GM18868 (cell line): ENCODE measurements at regions not wholly inside any gene's neighbourhood (a gene's known extent, or its start where the extent isn't known, plus 50 kb on each side); places are given as distances from the start of the nearest gene placed in this dataset.

Source experiments
- ATAC-seq: cut with Tn5 transposase; IDR thresholded peaks from one replicate; pipeline ENCODE4 v1.9.1; 2021; ENCODE audit warnings: mild to moderate bottlenecking, moderate library complexity; ENCODE audit not compliant: unreplicated experiment

GRCh38 chr7:156487811-156488533 is 152.6 kb upstream of the RNF32 start:
- ATAC-seq, result no peak

DNA sequence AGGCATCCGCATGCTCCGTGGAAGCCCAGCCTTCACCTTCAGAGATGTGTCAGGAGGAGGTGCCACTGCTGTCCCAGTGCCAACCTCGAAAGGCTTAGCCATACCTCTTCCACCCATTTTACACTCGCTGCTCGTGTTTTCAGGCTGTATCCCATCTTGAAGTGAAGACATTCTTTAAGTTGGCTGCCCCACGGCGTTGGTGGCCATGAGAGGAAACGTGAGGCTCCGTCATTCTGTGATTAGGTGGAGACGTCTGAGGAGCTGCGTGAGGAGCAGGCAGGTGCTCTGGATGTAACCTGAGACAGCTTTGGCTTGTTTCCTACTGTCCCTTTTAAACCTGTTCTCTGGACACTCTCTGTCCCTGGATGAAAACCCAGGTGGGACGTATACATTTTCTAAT is 159.9 kb upstream of the RNF32 start:
- no peak for ATAC-seq

- no peak for ATAC-seq
These were observed 161.0 kb upstream of the RNF32 start for GRCh38 chr7:156479596-156479995.

DNA sequence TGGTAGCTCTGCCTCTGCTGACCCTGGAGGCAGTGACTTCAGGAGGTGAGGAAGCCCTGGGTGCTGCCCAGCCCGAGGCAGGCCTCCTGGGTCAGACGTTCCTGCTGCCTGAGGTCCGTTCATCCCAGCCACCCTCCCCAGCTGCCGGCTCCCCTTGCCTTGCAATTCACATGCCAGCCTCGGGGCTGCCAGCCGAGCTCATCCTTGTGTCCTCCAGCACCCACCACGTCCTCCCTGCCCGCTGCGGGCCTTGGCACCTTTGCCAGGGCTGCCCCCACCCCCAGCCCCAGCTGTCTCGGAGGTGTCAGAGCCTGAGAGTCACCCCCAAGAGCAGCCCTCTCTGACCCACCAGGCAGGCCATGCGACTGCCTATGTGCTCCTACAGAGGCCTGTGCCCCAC is 162.1 kb upstream of the RNF32 start:
- ATAC-seq, result no peak

DNA sequence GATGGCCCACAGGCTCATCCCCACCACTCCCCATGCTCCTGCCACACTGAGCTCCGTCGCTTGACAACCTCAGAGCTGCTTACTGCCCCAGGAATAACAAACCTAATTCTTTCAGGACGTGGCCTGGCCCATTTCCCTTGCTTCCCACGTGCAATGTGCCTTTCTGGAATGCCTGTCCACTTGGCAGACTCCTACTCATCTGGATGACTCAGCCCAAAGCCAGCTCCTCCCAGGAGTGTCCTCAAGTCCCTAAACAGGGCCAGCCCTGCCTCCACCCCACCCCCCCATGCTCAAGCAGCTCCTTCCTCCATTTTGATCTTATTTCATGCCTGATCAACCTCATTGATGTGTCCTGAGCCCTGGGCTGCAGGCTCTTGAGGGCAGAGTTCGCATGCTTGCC is 164.9 kb upstream of the RNF32 start:
- no peak for ATAC-seq

DNA sequence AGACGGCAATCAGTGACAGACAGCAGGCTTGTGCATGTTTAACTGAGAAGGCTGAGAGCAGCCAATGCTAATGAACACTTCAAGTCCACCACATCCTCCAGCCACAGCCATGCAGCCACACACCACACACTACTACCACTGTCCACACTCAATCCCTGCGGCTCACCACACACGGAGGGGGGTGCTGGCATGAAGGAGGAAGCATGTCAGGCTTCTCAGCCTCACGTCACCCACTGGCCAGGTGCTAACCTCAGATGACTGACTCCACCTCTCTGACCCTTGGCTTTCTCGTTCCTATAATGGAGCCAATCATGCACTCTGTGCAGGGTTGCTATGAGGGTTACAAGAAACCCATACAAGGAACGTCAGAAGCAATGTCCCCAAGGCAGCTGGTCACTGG is 165.4 kb upstream of the RNF32 start:
- ATAC-seq, result no peak

DNA sequence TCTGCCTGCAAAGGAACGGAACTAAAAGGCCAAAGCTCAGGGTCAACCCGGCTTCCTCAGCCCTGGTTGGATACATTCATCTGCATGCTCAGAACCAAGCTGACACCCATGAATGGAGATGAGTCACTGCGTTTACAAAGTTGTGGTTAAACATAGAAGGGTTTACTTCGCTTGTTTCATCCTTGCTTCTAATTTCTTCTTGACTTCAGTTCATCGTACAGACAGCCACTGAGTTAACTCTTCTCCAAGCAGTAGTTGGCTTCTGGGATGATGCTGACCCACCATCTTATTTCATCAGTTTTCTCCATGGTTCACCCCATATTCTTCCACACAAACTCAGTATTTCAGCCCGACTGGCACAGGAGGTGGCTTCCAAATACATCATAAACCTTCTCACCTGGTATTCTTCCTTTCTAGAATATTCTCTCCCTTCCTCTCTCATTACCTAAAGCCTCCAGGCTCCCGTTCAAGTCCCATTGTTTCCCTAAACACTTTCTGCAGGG is 166.3 kb upstream of the RNF32 start:
- peak; percentile 70 for ATAC-seq

GRCh38 chr7:156473476-156474240 is 166.9 kb upstream of the RNF32 start:
- ATAC-seq, result peak; percentile 43

- ATAC-seq, result no peak
These were observed 168.3 kb upstream of the RNF32 start for GRCh38 chr7:156472267-156472666.

DNA sequence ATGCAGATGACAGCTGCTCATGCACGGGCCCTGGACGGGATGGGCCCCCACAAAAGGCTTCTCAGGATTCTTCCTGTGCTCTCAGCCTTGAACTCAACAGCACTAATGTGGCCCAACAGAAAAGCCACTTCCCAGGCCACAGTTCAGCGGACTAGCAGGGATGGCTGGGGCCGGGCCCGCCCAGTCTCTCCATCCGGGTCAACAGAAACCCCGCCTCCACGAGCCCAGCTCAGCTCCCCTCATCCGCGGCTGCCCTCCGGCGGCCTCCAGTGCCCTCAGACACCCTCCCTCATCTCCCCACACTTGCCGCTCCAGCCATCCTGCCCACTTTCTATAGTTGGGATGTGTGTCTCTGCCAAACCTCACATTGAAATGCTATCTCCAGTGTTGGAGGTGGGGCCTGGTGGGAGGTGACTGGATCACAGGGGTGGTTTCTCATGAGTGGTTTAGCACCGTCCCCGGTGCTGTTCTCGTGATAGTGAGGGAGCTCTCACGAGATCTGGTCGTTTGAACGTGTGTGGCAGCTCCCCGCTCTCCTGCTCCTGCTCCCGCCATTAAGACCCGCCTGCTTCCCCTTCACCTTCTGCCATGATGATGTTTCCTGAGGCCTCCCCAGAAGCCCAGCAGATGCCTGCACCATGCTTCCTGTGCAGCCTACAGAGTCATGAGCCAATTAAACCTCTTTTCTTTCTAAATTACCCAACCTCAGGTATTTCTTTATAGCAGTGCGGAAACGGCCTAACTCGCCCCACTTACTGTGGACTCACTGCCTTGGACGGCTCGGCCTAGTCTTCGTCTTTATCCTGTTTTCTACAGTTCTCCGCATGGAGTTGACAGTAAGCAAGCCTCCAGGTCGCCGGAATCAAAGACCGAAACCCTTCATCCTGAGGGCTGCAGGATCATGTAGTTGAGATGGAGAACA is 169.9 kb upstream of the RNF32 start:
- no peak for ATAC-seq

- no peak for ATAC-seq
These were observed 173.5 kb upstream of the RNF32 start for GRCh38 chr7:156466955-156467625.

GRCh38 chr7:156466272-156466671 is 174.3 kb upstream of the RNF32 start:
- no peak for ATAC-seq

DNA sequence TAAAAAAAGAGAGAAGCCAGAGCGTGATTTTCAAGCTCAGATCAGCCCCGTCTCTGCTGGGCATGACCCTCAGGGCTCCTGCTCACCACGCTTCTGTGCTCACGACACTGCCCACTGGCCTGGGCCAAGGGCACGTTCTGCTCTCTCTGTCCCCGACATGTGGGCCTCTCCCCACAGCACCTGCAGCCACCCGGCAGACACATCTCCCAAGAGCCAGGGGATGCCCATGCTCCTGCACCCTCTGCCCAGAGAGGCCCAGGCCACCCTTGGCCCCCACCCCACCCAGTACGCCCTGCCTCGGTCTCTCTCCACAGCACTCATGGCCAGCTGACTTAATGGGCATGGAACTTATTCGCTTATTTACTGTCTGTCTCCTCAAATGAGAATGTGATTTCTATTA is 175.4 kb upstream of the RNF32 start:
- no peak for ATAC-seq

GRCh38 chr7:156464339-156464738 is 176.2 kb upstream of the RNF32 start:
- no peak for ATAC-seq

DNA sequence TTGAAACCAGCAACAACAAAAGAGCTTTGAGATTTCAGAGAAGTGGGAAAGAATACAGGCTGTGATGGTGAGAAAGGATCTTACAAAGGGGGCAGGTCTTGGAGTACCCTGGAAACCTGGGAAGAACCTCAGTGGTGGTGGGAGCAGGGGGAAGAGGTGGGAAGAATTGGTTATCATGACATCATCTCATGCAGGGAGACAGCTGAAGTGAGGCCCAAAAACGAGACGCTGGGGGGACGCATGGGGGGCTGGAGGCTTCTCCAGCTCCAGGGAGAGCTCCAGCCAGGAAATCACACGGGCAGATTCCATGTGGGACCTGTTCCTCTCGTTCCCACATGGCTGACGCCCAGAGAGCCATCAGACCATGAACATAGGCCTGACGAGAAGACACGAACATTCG is 177.3 kb upstream of the RNF32 start:
- no peak for ATAC-seq

DNA sequence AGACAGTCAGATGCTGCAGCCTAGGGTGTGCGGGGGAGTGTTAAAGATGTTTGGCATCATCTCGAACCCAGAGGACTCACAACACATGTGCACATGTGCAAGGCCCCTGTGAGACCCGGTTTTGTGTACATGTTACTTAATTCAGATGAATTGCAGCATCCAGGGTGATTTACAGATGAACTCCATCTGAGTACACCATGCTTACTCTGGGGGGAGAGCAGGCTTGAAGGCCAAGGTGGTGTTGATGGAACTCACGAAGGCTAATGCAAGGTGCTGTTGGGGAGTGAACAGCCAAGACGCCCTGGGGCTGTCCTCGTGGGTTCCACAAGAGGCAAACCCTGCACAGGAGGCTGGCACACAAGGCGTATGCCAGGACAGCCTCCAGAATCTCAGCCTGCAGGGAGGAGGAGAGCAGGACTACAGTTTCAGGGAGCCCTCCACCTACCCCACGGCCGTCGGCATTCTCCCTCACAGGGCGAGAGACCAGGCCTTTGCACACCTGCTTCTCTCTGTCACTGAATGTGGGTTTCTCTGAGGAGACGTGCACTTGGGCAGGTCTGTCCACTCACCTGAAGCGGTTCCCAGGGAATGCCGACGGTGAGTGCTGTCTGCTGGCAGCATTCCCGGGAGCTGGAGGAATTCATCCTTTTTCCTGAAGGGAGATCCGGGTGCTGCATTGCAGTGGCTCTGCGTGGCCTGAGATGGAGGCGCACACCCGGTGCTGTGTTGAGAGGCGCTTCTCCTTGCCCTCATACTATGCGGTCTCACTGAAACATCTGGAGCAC is 178.5 kb upstream of the RNF32 start:
- no peak for ATAC-seq

GRCh38 chr7:156460858-156461627 is 179.5 kb upstream of the RNF32 start:
- no peak for ATAC-seq

- no peak for ATAC-seq
These were observed 181.0 kb upstream of the RNF32 start for GRCh38 chr7:156459582-156459981.

DNA sequence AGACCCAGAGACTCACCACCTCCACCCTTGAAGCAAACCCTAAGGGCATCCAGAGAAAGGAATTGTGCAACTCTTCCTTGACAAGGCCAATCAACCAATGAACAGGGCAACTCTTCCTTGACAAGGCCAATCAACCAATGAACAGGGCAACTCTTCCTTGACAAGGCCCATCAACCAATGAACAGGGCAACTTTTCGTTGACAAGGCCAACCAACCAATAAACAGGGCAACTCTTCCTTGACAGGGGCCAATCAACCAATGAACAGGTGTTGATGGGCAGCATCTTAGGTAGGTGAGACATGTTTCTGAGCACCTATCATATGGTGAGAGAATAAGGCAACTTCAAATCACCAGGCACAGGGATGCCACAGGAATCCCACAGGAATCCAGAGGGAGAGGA is 181.5 kb upstream of the RNF32 start:
- no peak for ATAC-seq
